GM12878 (cell line): ENCODE measurements at regions not wholly inside any gene's neighbourhood (a gene's known extent, or its start where the extent isn't known, plus 50 kb on each side); places are given as distances from the start of the nearest gene placed in this dataset.

Source experiments
- ATAC-seq: fragments of 200-7000 bp; cut with Tn5 transposase; 3 replicates; pipeline ENCODE4 v1.9.1; 2020; ENCODE audit warnings: mild to moderate bottlenecking, moderate library complexity
- BruUV-seq: library from RNA; stranded (reverse); fragments of 400-500 nt; replicated peaks from 2 replicates; lab custom pipeline; 2021; lab: Mats Ljungman, UMichigan
- CTCF ChIA-PET: fragments of 300-600 bp; sonication (Branson Sonifier 250); formaldehyde crosslinking; extraction: SDS; loops from one replicate; lab custom pipeline; 2021; ENCODE audit warnings: inconsistent platforms; lab: Yijun Ruan, JAX
- POLR2A ChIA-PET: fragments of 350-600 bp; formaldehyde crosslinking; extraction: SDS; loops from one replicate; lab custom pipeline; 2021; ENCODE audit warnings: inconsistent platforms; lab: Charles Lee
- RAD21 ChIA-PET: fragments of 300-600 bp; sonication (Branson Sonifier 250); formaldehyde crosslinking; loops from one replicate; lab custom pipeline; 2023; ENCODE audit warnings: antibody characterized with exemption; ENCODE audit not compliant: unreplicated experiment; lab: Charles Lee
- SMC1A ChIA-PET: fragments of 300-600 bp; sonication (Branson Sonifier 250); formaldehyde crosslinking; loops from one replicate; lab custom pipeline; 2023; ENCODE audit not compliant: unreplicated experiment, uncharacterized antibody; lab: Charles Lee
- DNase-seq: peaks from one replicate; pipeline ENCODE4 v3.0.0-alpha.2; 2011; ENCODE audit warnings: low read depth, low spot score
- FAIRE-seq: peaks from 3 replicates; lab custom pipeline; 2011; peaks lifted over from hg19 to GRCh38; lab: Jason Lieb, UNC
- H2AFZ ChIP-seq: 2 replicates; pipeline ENCODE4 v1.6.0; 2011; ENCODE audit warnings: low read depth, low read length, control low read depth; ENCODE audit not compliant: control insufficient read depth
- H3K27ac ChIP-seq: 2 replicates; pipeline ENCODE4 v1.5.1; 2011; ENCODE audit warnings: control low read depth; ENCODE audit not compliant: control insufficient read depth, insufficient read depth
- H3K27me3 ChIP-seq, 2 experiments: replicated peaks in 1 of 2; 2 replicates each; pipeline versions ENCODE4 v1.6.0 to v1.6.1; 2011; ENCODE audit warnings: low read length in 1 of 2; ENCODE audit not compliant: control insufficient read depth in 2 of 2, insufficient read depth in 2 of 2
- H3K36me3 ChIP-seq, 2 experiments: 2 replicates each; pipeline ENCODE4 v1.5.1; 2011; ENCODE audit warnings: low read length in 1 of 2; ENCODE audit not compliant: control insufficient read depth in 2 of 2, insufficient read depth in 2 of 2
- H3K4me1 ChIP-seq: 2 replicates; pipeline ENCODE4 v1.6.1; 2011; ENCODE audit warnings: mild to moderate bottlenecking, low read length, moderate library complexity, mixed read lengths; ENCODE audit not compliant: control insufficient read depth, insufficient read depth
- H3K4me2 ChIP-seq: 2 replicates; pipeline ENCODE4 v1.6.0; 2011; ENCODE audit warnings: control low read depth; ENCODE audit not compliant: control insufficient read depth, insufficient read depth
- H3K4me3 ChIP-seq: fragments of 200-600 bp; sonication (generic); 2 replicates; pipeline ENCODE4 v1.5.1; 2016
- H3K79me2 ChIP-seq: 2 replicates; pipeline ENCODE4 v1.6.0; 2011; ENCODE audit warnings: low read length; ENCODE audit not compliant: control insufficient read depth, insufficient read depth
- H3K9ac ChIP-seq: 2 replicates; pipeline ENCODE4 v1.8.0; 2011; ENCODE audit warnings: low read length, control low read depth, mixed read lengths; ENCODE audit not compliant: control insufficient read depth, insufficient read depth
- H3K9me3 ChIP-seq: replicated peaks from 3 replicates; pipeline ENCODE4 v1.5.1; 2011; ENCODE audit warnings: mild to moderate bottlenecking, low read length; ENCODE audit not compliant: control insufficient read depth, insufficient read depth
- H4K20me1 ChIP-seq: 2 replicates; pipeline ENCODE4 v1.6.0; 2011; ENCODE audit not compliant: control insufficient read depth, insufficient read depth
- KAT2A ChIP-seq: conservative IDR thresholded peaks from 2 replicates; pipeline ENCODE4 v1.6.1; 2011; ENCODE audit warnings: low read depth, low read length; ENCODE audit not compliant: control insufficient read depth
- NFIC ChIP-seq: IDR thresholded peaks from 2 replicates; pipeline ENCODE4 v1.6.1; 2012; ENCODE audit warnings: low read depth, mild to moderate bottlenecking, inconsistent platforms, low read length, moderate library complexity
- SKIL ChIP-seq: fragments of 450-650 bp; IDR thresholded peaks from 2 replicates; pipeline ENCODE4 v1.6.1; 2017; ENCODE audit warnings: mild to moderate bottlenecking, low read depth, inconsistent platforms; ENCODE audit not compliant: poor library complexity, severe bottlenecking
- ZNF592 ChIP-seq: fragments of 450-650 bp; IDR thresholded peaks from 2 replicates; pipeline ENCODE4 v1.6.1; 2017; ENCODE audit warnings: mild to moderate bottlenecking, moderate library complexity
- WGBS: methylation state at CpG from one replicate; pipeline ENCODE4 v1.1.6; 2016; ENCODE audit warnings: low lambda C conversion rate; ENCODE audit not compliant: insufficient replicate concordance, insufficient coverage; ENCODE audit errors: missing lambda C conversion rate; 5-methylcytosine and 5-hydroxymethylcytosine counted together
- in situ Hi-C: fragments of 300-500 bp; cut with MboI; formaldehyde crosslinking; loops from 9 replicates; pipeline ENCODE4 v1.14.3; 2018; ENCODE audit warnings: mixed read lengths
- intact Hi-C: fragments of 100-400 bp; cut with micrococcal nuclease; formaldehyde crosslinking; loops from one replicate; pipeline ENCODE4 v1.14.2; 2022; ENCODE audit not compliant: unreplicated experiment
- TF ChIP-seq, protein P1 (sequence below): fragments of 450-650 bp; formaldehyde crosslinking; IDR thresholded peaks from 2 replicates; pipeline ENCODE4 v1.5.0; 2022; ENCODE audit warnings: mild to moderate bottlenecking, missing genetic modification characterization

DNA sequence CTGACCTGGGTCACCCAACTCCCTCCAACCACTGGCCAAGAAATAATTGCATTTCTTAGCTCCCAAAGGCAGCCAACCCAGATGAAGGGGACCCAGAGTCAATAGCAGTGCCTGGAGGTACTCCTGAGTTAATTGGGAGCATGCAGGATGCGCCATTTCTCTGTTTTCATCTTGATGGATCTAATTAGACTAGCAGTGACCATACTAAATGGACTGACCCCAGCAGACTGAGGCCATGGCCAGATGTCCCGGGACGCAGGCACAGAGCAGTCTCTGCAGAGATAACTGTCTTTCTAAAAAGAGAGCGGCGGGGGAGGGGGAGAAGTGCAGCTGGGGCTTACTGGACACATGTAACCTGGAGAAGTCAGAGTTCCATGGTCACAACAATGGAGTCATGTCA lies 53.2 kb upstream of the CMKLR1 start (continued):
- no peak for TF ChIP-seq SKIL

DNA sequence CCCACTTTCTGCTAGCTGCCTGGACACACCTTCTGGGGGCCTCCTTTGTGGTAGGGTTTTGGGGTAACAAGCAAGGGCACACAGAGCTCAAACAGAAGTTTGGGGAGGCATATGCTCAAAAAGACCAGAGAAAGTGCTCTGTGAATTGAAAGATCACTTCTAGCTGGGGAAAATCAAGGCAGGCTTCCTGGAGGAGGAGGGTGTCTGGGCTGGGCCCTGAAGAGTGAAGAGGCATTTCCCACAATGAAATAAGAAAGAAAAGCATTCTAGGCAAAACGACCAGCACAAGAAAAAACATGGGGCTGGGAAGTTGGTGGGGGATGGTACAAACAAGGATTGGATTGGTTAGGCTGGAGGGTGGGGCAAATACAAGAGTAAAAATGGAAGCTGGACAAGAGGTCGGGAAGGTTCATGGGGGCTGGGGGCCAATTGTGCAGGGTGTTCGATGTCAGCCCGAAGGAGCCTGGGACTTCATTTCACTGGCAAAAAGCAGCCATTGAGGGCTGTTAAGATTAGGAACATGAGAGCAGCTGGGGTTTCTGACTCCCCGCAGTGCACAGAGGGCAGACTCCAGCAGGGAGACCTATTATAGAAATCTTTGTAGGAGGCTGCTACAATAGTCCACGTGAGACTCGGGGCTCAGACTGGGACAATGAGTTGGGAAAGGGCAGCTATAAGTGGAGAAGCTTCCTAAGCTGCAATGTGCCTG lies 51.5 kb upstream of the CMKLR1 start:
- ATAC-seq = no peak
- SMC1A ChIA-PET = interaction anchor here (0.7 kb wide), 1 partner anchor 30 kb away, joined by 3 read pairs; no protein-coding TSS in a partner anchor
- RAD21 ChIA-PET = no interaction called here
- Histone ChIP-seq H3K79me2 (no peaks in the 10 kb centered on the region), H3K27me3 (no peaks in the 10 kb centered on the region), H3K4me2 (no peak overlapping the region), H3K9me3 (no peaks in the 10 kb centered on the region; the same call in 2 of the 3 replicates), H3K4me1 (no peaks in the 10 kb centered on the region), H3K36me3 (no peaks in the 10 kb centered on the region), H3K9ac (no peak overlapping the region), H3K27ac (no peak overlapping the region), H3K4me3 (no peak overlapping the region), H4K20me1 (no peaks in the 10 kb centered on the region), H2AFZ (no peak overlapping the region)
- intact Hi-C loops = no loop called here
- in situ Hi-C loops = no loop called here
- CTCF ChIA-PET = interaction anchor here (0.6 to 1.6 kb wide), 4 partner anchors 9 to 984 kb away, joined by 3 to 4 read pairs (median 3); no protein-coding TSS in a partner anchor
- FAIRE-seq = no peak
- no TSS peak for BruUV-seq
- DNase-seq = no peak
- POLR2A ChIA-PET = no interaction called here
- 24% methylated on average over 7 of the region's 7 CpGs for WGBS
- TF ChIP-seq NFIC (no peak), KAT2A (no peak), ZNF592 (no peak)
- TF ChIP-seq, protein P1, sequence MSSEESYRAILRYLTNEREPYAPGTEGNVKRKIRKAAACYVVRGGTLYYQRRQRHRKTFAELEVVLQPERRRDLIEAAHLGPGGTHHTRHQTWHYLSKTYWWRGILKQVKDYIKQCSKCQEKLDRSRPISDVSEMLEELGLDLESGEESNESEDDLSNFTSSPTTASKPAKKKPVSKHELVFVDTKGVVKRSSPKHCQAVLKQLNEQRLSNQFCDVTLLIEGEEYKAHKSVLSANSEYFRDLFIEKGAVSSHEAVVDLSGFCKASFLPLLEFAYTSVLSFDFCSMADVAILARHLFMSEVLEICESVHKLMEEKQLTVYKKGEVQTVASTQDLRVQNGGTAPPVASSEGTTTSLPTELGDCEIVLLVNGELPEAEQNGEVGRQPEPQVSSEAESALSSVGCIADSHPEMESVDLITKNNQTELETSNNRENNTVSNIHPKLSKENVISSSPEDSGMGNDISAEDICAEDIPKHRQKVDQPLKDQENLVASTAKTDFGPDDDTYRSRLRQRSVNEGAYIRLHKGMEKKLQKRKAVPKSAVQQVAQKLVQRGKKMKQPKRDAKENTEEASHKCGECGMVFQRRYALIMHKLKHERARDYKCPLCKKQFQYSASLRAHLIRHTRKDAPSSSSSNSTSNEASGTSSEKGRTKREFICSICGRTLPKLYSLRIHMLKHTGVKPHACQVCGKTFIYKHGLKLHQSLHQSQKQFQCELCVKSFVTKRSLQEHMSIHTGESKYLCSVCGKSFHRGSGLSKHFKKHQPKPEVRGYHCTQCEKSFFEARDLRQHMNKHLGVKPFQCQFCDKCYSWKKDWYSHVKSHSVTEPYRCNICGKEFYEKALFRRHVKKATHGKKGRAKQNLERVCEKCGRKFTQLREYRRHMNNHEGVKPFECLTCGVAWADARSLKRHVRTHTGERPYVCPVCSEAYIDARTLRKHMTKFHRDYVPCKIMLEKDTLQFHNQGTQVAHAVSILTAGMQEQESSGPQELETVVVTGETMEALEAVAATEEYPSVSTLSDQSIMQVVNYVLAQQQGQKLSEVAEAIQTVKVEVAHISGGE (CRISPR knock-in tag) = no peak
